ENCODE measurements at regions not wholly inside any gene's neighbourhood (a gene's known extent, or its start where the extent isn't known, plus 50 kb on each side); places are given as distances from the start of the nearest gene placed in this dataset.

DNA sequence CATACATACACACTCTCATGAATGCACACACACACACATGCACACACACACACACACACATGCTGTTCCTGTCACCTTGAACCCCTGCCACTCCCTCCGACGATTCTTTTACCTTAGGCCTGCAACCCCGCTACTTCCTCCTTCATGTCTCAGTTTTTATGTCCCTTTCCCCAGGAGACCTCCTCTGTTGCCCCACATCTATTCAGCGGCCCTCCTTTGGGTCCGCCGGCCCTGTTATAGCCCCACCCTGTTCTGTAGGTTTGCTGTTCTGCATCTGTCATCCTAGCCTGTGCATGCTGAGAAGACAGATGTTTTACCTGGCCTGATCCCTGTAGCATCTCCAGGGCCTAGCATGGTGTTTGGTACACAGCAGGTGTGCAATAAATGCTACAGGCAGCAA lies 161.6 kb upstream of the PCBD1 start:
- H3K27me3 ChIP-seq (ENCODE audit: control insufficient read depth, insufficient read depth, low read length) = peaks cover 13% of the 10 kb centered on the region
- ChIA-PET CTCF (no interaction called here), POLR2A (no interaction called here)
- no peak overlapping the region for H3K4me3 ChIP-seq (ENCODE audit: low read depth, low read length)
- H3K36me3 ChIP-seq (ENCODE audit: control insufficient read depth, insufficient read depth, low read length) = no peaks in the 10 kb centered on the region
- DNase-seq (ENCODE audit: low read depth) = no peak
- TF ChIP-seq, protein P1, sequence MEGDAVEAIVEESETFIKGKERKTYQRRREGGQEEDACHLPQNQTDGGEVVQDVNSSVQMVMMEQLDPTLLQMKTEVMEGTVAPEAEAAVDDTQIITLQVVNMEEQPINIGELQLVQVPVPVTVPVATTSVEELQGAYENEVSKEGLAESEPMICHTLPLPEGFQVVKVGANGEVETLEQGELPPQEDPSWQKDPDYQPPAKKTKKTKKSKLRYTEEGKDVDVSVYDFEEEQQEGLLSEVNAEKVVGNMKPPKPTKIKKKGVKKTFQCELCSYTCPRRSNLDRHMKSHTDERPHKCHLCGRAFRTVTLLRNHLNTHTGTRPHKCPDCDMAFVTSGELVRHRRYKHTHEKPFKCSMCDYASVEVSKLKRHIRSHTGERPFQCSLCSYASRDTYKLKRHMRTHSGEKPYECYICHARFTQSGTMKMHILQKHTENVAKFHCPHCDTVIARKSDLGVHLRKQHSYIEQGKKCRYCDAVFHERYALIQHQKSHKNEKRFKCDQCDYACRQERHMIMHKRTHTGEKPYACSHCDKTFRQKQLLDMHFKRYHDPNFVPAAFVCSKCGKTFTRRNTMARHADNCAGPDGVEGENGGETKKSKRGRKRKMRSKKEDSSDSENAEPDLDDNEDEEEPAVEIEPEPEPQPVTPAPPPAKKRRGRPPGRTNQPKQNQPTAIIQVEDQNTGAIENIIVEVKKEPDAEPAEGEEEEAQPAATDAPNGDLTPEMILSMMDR (IDR thresholded peaks at IDR 0.05; ENCODE audit: insufficient read depth, low read depth, low read length) = no peak

DNA sequence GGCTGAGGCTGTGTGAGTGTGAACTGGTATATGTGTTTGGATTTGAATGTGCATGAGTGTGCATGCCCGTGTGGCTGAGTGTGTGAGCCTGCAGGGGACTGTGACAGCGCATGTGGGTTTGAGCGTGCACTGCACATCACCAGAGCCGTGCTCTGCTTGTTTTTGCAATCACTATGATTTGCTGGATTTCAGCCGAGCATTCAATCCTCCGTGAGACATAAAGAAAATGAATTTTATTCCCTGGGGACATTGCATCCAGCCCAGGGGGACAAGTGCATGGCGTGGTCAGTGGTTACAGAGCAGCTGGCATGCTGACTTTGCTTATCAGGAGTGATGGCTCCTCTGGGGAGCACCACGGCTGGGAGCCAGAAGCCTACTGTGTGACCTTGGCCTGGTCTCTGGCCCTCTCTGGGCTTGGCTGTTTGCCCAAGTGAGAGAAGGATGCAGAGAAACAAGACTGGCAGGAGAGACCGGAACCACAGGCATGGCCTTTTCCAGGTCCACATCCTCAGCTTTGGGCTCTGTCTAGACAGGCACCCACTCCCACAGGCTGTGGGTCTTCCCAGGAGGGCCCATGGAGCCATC lies 160.2 kb upstream of the UNC5B start:
- CTCF ChIA-PET = no interaction called here
- TF ChIP-seq, protein P1 (IDR thresholded peaks at IDR 0.05; ENCODE audit: insufficient read depth, low read depth, low read length) = no peak

DNA sequence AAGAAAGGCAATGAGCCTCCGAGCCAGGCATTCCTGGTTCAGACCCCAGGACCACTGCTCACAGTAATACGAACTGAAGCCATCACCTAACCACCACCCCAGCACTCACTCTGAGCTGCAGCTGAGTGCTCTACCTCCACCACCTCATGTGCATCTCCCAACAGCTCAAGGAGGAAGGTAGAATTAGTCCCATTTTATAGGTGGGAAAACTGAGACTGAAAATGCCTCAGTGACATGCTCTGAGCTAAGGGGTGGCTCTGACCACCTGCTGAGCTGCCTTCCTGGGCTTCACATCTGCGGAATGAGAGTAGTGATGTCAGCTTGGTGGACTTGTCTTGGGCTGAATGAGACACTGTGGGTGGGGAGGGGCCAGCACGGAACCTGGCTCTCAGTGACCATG lies 159.7 kb upstream of the UNC5B start:
- CTCF ChIA-PET = no interaction called here
- no peak overlapping the region for H3K4me3 ChIP-seq (ENCODE audit: low read depth, low read length)
- H3K36me3 ChIP-seq (ENCODE audit: control insufficient read depth, insufficient read depth, low read length) = no peaks in the 10 kb centered on the region
- peaks cover 7% of the 10 kb centered on the region for H3K27me3 ChIP-seq (ENCODE audit: control insufficient read depth, insufficient read depth, low read length)
- no peak for DNase-seq (ENCODE audit: low read depth)
- TF ChIP-seq, protein P1 (IDR thresholded peaks at IDR 0.05; ENCODE audit: insufficient read depth, low read depth, low read length) = no peak
- POLR2A ChIA-PET = no interaction called here

More for the DNA sequence above, 160.2 kb upstream of the UNC5B start:
- H3K4me3 ChIP-seq (ENCODE audit: low read depth, low read length) = no peak overlapping the region
- POLR2A ChIA-PET = no interaction called here
- DNase-seq (ENCODE audit: low read depth) = no peak
- H3K36me3 ChIP-seq (ENCODE audit: control insufficient read depth, insufficient read depth, low read length) = no peaks in the 10 kb centered on the region
- H3K27me3 ChIP-seq (ENCODE audit: control insufficient read depth, insufficient read depth, low read length) = peaks cover 7% of the 10 kb centered on the region

GRCh38 chr10:71053169-71053895 lies 159.0 kb upstream of the UNC5B start:
- TF ChIP-seq, protein P1 (IDR thresholded peaks at IDR 0.05; ENCODE audit: insufficient read depth, low read depth, low read length) = no peak
- no peak for DNase-seq (ENCODE audit: low read depth)
- Histone ChIP-seq H3K4me3 (ENCODE audit: low read depth, low read length) (no peak overlapping the region), H3K27me3 (ENCODE audit: control insufficient read depth, insufficient read depth, low read length) (peaks cover 7% of the 10 kb centered on the region), H3K36me3 (ENCODE audit: control insufficient read depth, insufficient read depth, low read length) (no peaks in the 10 kb centered on the region)
- ChIA-PET CTCF (no interaction called here), POLR2A (no interaction called here)

DNA sequence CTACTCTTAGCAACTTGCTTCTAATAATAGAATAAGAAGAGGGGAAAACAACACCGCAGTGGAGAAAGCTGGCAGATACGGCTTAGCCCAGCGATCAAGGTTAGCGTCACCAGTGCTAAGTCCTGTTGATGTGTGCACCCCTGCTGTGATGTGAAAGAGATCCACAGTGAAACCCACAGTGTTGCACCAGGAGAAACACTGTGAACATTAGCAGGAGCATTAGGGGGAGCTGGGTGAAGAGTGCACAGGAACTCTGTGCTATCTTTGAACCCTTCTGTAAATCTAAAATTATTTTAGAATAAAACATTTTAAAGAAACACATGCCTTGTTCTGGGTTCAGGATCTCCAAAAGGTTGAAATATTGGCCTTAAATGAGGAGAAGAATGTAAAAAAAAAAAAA lies 154.1 kb upstream of the UNC5B start:
- H3K27me3 ChIP-seq (ENCODE audit: control insufficient read depth, insufficient read depth, low read length) = peaks cover 3% of the 10 kb centered on the region
- TF ChIP-seq, protein P1 (IDR thresholded peaks at IDR 0.05; ENCODE audit: insufficient read depth, low read depth, low read length) = no peak
- POLR2A ChIA-PET = no interaction called here

More for the DNA sequence above, 154.1 kb upstream of the UNC5B start:
- CTCF ChIA-PET = no interaction called here
- Histone ChIP-seq H3K4me3 (ENCODE audit: low read depth, low read length) (no peak overlapping the region), H3K36me3 (ENCODE audit: control insufficient read depth, insufficient read depth, low read length) (no peaks in the 10 kb centered on the region)
- DNase-seq (ENCODE audit: low read depth) = no peak

Measured in BJ (cell line).